ENCODE measurements at regions not wholly inside any gene's neighbourhood (a gene's known extent, or its start where the extent isn't known, plus 50 kb on each side); places are given as distances from the start of the nearest gene placed in this dataset.

DNA sequence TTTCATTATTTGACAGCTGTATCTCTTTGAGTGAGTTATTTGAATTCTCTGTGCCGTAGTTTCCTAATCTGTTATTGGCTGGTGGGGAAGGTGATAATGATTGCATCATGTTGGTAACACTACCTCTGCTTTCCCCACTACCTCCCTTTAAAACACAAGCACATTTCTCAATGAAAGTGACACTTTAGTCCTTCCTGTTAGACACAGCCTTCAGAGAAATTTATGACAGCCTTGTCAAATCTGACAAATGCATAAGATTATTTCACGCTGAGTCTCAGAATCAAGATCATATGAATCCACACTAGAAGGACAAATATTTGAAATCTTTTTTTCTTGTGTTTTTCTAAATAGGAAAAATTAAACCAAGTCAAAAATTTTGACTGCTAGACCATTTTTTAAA lies 896.1 kb downstream of the CENPC start:
- TF ChIP-seq CTCF (IDR thresholded peaks at IDR 0.05), result no peak
- no peak for TF ChIP-seq POLR2A (IDR thresholded peaks at IDR 0.05; ENCODE audit: low read depth)
- TF ChIP-seq POLR2AphosphoS5 (IDR thresholded peaks at IDR 0.05), result no peak
- TF ChIP-seq EP300 (IDR thresholded peaks at IDR 0.05), result no peak

Measured in esophagus muscularis mucosa (tissue), 4 donors.